IPS-20b (cell line): ENCODE measurements at regions not wholly inside any gene's neighbourhood (a gene's known extent, or its start where the extent isn't known, plus 50 kb on each side); places are given as distances from the start of the nearest gene placed in this dataset.

Source experiments
- H3K27ac ChIP-seq: one replicate; pipeline ENCODE4 v1.5.1; 2013; ENCODE audit warnings: low read length
- H3K27me3 ChIP-seq: 2 replicates; pipeline ENCODE4 v1.6.1; 2013; ENCODE audit warnings: mild to moderate bottlenecking, low read length, inconsistent platforms; ENCODE audit not compliant: insufficient read depth
- H3K36me3 ChIP-seq: 2 replicates; pipeline ENCODE4 v1.6.1; 2013; ENCODE audit warnings: low read depth, mild to moderate bottlenecking, inconsistent platforms, low read length, moderate library complexity; ENCODE audit not compliant: insufficient read depth
- H3K4me1 ChIP-seq: 2 replicates; pipeline ENCODE4 v1.6.1; 2013; ENCODE audit warnings: mild to moderate bottlenecking, control low read depth, inconsistent platforms, low read length, moderate library complexity; ENCODE audit not compliant: insufficient read depth
- H3K4me3 ChIP-seq: 2 replicates; pipeline ENCODE4 v1.5.1; 2013; ENCODE audit warnings: mild to moderate bottlenecking, low read length, inconsistent platforms
- H3K9ac ChIP-seq: 2 replicates; pipeline ENCODE4 v1.6.1; 2013; ENCODE audit warnings: low read depth, mild to moderate bottlenecking, inconsistent platforms, low read length, moderate library complexity
- H3K9me3 ChIP-seq: 2 replicates; pipeline ENCODE4 v1.6.1; 2013; ENCODE audit warnings: mild to moderate bottlenecking, low read depth, low read length, inconsistent platforms; ENCODE audit not compliant: insufficient read depth

- Histone ChIP-seq H3K9me3 (no peaks in the 10 kb centered on the region), H3K9ac (no peak overlapping the region), H3K4me3 (no peak overlapping the region), H3K4me1 (no peaks in the 10 kb centered on the region), H3K27me3 (no peaks in the 10 kb centered on the region), H3K36me3 (no peaks in the 10 kb centered on the region), H3K27ac (no peak overlapping the region)
Observed at GRCh38 chr13:74324338-74324737, 190.1 kb upstream of the KLF12 start.

- Histone ChIP-seq H3K4me1 (no peaks in the 10 kb centered on the region), H3K4me3 (no peak overlapping the region), H3K36me3 (no peaks in the 10 kb centered on the region), H3K9ac (no peak overlapping the region), H3K9me3 (no peaks in the 10 kb centered on the region), H3K27me3 (no peaks in the 10 kb centered on the region), H3K27ac (no peak overlapping the region)
Observed at GRCh38 chr13:74322562-74322961, 188.4 kb upstream of the KLF12 start.

- Histone ChIP-seq H3K9ac (no peak overlapping the region), H3K27me3 (no peaks in the 10 kb centered on the region), H3K9me3 (no peaks in the 10 kb centered on the region), H3K36me3 (no peaks in the 10 kb centered on the region), H3K4me1 (no peaks in the 10 kb centered on the region), H3K27ac (no peak overlapping the region), H3K4me3 (no peak overlapping the region)
Observed at GRCh38 chr13:74320282-74320681, 186.1 kb upstream of the KLF12 start.

- no peak overlapping the region for H3K27ac ChIP-seq
- no peaks in the 10 kb centered on the region for H3K4me1 ChIP-seq
- H3K36me3 ChIP-seq = no peaks in the 10 kb centered on the region
- H3K9ac ChIP-seq = no peak overlapping the region
- no peak overlapping the region for H3K4me3 ChIP-seq
- no peaks in the 10 kb centered on the region for H3K9me3 ChIP-seq
- no peaks in the 10 kb centered on the region for H3K27me3 ChIP-seq
Observed at GRCh38 chr13:74316547-74316946, 182.3 kb upstream of the KLF12 start.

GRCh38 chr13:74306496-74306895 is 172.3 kb upstream of the KLF12 start:
- no peaks in the 10 kb centered on the region for H3K27me3 ChIP-seq
- no peak overlapping the region for H3K27ac ChIP-seq
- H3K9me3 ChIP-seq = no peaks in the 10 kb centered on the region
- no peak overlapping the region for H3K9ac ChIP-seq
- H3K36me3 ChIP-seq = no peaks in the 10 kb centered on the region
- H3K4me3 ChIP-seq = no peak overlapping the region
- H3K4me1 ChIP-seq = peaks cover 22% of the 10 kb centered on the region; the same call in 1 of the 2 replicates

GRCh38 chr13:74305876-74306275 is 171.7 kb upstream of the KLF12 start:
- Histone ChIP-seq H3K4me1 (peaks cover 28% of the 10 kb centered on the region), H3K9me3 (no peaks in the 10 kb centered on the region), H3K27me3 (no peaks in the 10 kb centered on the region), H3K36me3 (no peaks in the 10 kb centered on the region), H3K4me3 (no peak overlapping the region), H3K27ac (no peak overlapping the region), H3K9ac (peak overlapping the region; percentile 59; the same call in 1 of the 2 replicates)

GRCh38 chr13:74301258-74301935 is 167.2 kb upstream of the KLF12 start:
- Histone ChIP-seq H3K36me3 (no peaks in the 10 kb centered on the region), H3K4me1 (peaks cover 27% of the 10 kb centered on the region), H3K27ac (no peak overlapping the region), H3K27me3 (no peaks in the 10 kb centered on the region), H3K9me3 (no peaks in the 10 kb centered on the region), H3K4me3 (peak overlapping the region; percentile 2; the same call in 1 of the 2 replicates), H3K9ac (peak overlapping the region; percentile 45; the same call in 1 of the 2 replicates)

GRCh38 chr13:74300162-74300561 is 166.0 kb upstream of the KLF12 start:
- Histone ChIP-seq H3K9ac (no peak overlapping the region), H3K9me3 (no peaks in the 10 kb centered on the region), H3K27me3 (no peaks in the 10 kb centered on the region), H3K4me3 (no peak overlapping the region), H3K4me1 (peaks cover 19% of the 10 kb centered on the region), H3K27ac (no peak overlapping the region), H3K36me3 (no peaks in the 10 kb centered on the region)

DNA sequence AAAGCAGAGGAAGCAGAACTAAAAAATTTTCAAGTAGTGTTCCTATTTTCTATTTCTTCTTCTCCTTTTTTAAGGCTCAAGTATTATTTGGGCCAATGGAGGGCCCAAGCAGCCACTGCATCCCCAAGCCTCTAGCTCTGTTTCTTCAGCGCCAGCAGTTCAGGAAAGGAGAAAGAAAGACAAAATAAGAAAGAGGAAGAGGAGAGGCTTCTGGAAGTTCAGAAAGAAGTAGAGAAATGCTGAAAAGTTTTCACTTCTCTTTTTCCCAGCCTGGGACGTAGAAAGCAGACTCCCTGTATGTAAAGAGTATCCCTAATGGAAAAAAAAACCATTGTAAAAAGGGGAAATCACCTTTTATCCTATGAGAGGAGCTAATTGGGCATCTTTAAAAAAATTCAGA is 165.5 kb upstream of the KLF12 start:
- Histone ChIP-seq H3K27me3 (no peaks in the 10 kb centered on the region), H3K4me1 (peaks cover 19% of the 10 kb centered on the region), H3K4me3 (no peak overlapping the region), H3K27ac (no peak overlapping the region), H3K36me3 (no peaks in the 10 kb centered on the region), H3K9me3 (no peaks in the 10 kb centered on the region), H3K9ac (no peak overlapping the region)

- Histone ChIP-seq H3K36me3 (no peaks in the 10 kb centered on the region), H3K4me1 (peaks cover 19% of the 10 kb centered on the region), H3K27me3 (no peaks in the 10 kb centered on the region), H3K4me3 (no peak overlapping the region), H3K9me3 (no peaks in the 10 kb centered on the region), H3K9ac (no peak overlapping the region), H3K27ac (no peak overlapping the region)
Observed at GRCh38 chr13:74298923-74299322, 164.7 kb upstream of the KLF12 start.

DNA sequence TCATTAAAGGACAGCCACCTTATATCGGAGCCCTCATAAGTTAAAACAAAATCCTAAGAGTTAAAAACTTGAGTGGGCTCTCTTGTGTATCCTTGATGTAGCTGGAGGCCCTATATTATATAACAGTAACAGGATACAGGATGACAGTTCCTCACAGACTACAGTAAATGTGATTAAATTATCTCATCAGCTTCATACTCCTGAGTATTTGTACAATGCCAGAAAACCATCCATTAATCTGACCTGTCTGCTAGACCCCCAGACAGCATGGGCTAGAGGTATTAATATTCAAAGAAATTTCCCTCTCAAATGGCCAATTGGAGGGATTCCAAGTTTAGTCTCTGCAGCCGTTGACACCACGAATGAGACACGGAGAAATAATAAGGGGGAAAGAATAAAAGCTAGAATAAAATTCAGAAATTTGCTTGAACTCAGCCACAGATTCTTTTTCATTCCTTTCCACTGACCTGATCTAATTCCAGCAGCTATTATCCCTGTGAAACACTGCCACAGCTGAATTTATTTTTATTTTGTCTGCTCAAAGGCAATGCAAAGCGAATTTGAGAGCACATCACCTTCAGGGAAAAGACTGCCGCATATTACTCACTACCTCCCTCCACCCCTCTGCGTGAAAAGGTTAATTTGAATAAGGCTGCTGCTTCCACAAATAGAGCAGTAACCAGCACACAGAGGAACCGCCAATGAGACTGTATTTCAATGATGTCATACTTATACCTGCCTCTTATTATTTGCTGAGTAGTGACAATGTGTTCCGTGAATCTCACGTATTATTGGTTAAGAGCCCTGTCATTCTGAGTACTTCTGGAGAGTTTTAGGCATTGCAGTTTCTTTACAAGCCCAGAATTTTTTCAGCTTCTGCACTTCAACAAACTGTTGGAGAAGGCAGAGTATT is 155.9 kb upstream of the KLF12 start:
- no peak overlapping the region for H3K27ac ChIP-seq
- H3K4me1 ChIP-seq = peaks cover 19% of the 10 kb centered on the region
- H3K9me3 ChIP-seq = no peaks in the 10 kb centered on the region
- no peaks in the 10 kb centered on the region for H3K27me3 ChIP-seq
- H3K4me3 ChIP-seq = no peak overlapping the region; the same call in 1 of the 2 replicates
- H3K36me3 ChIP-seq = no peaks in the 10 kb centered on the region
- peak overlapping the region; percentile 9; the same call in 1 of the 2 replicates for H3K9ac ChIP-seq

GRCh38 chr13:74289107-74289506 is 154.9 kb upstream of the KLF12 start:
- Histone ChIP-seq H3K4me3 (no peak overlapping the region), H3K4me1 (peaks cover 19% of the 10 kb centered on the region), H3K9ac (no peak overlapping the region), H3K36me3 (no peaks in the 10 kb centered on the region), H3K9me3 (no peaks in the 10 kb centered on the region), H3K27me3 (no peaks in the 10 kb centered on the region), H3K27ac (no peak overlapping the region)
